SK-N-MC (cell line): ENCODE measurements at regions not wholly inside any gene's neighbourhood (a gene's known extent, or its start where the extent isn't known, plus 50 kb on each side); places are given as distances from the start of the nearest gene placed in this dataset.

Experiments
- DNase-seq: peaks from one replicate; pipeline ENCODE4 v3.0.0-alpha.2; 2011; ENCODE audit warnings: low read depth, low spot score
- H3K27ac ChIP-seq: fragments of 200-600 bp; sonication (generic); 2 replicates; pipeline ENCODE4 v1.5.1; 2016; ENCODE audit warnings: mixed run types
- H3K36me3 ChIP-seq: fragments of 200-600 bp; sonication (generic); 2 replicates; pipeline ENCODE4 v1.6.1; 2017; ENCODE audit warnings: antibody characterized with exemption, low read length, mixed read lengths; ENCODE audit not compliant: insufficient read depth
- H3K4me3 ChIP-seq: fragments of 200-600 bp; sonication (generic); 2 replicates; pipeline ENCODE4 v1.5.1; 2016
- H3K9ac ChIP-seq: fragments of 200-600 bp; sonication (generic); 2 replicates; pipeline ENCODE4 v1.8.0; 2017; ENCODE audit warnings: mixed run types, mixed read lengths; ENCODE audit not compliant: insufficient read length
- H3K9me3 ChIP-seq: fragments of 200-600 bp; sonication (generic); 2 replicates; pipeline ENCODE4 v1.6.1; 2017; ENCODE audit warnings: low read depth, mild to moderate bottlenecking, antibody characterized with exemption, low read length, moderate library complexity, mixed read lengths
- EZH2 ChIP-seq: fragments of 200-600 bp; sonication (generic); IDR thresholded peaks from one replicate; pipeline ENCODE4 v1.6.1; 2017; ENCODE audit warnings: antibody characterized with exemption
- FOXP2 ChIP-seq: optimal IDR thresholded peaks from 2 replicates; pipeline ENCODE3; 2011; ENCODE audit warnings: mild to moderate bottlenecking, moderate library complexity; ENCODE audit not compliant: insufficient read depth; ENCODE audit errors: extremely low read length, control extremely low read depth
- POLR2AphosphoS5 ChIP-seq: IDR thresholded peaks from 2 replicates; pipeline ENCODE4 v1.6.1; 2012; ENCODE audit warnings: mild to moderate bottlenecking, low read depth, low read length, borderline replicate concordance

DNA sequence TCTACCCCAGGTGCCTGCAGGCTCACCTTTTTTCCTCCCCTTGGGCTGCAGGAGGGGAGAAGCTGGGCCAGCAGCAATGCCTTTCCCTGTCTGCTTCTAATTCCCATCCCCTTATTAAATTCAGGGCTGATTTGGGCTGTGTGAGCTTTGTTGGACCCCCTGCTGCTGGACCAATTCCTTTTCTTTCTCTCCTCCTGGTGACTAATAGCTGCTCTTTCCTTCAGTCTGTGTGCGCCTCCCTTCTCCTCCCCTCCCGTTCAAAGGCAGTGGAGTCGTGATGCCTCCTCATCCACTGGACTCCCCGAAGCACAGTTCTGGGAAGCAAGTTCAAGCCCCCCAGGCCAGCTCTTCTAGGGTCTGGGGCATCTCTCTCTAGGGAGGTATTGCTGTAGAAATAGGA is 567.9 kb upstream of the CADM1 start:
- Histone ChIP-seq H3K27ac (no peak overlapping the region), H3K4me3 (no peak overlapping the region), H3K9me3 (no peaks in the 10 kb centered on the region), H3K9ac (no peak overlapping the region), H3K36me3 (no peaks in the 10 kb centered on the region)
- DNase-seq, result no peak
- TF ChIP-seq POLR2AphosphoS5 (no peak), FOXP2 (no peak), EZH2 (no peak)

DNA sequence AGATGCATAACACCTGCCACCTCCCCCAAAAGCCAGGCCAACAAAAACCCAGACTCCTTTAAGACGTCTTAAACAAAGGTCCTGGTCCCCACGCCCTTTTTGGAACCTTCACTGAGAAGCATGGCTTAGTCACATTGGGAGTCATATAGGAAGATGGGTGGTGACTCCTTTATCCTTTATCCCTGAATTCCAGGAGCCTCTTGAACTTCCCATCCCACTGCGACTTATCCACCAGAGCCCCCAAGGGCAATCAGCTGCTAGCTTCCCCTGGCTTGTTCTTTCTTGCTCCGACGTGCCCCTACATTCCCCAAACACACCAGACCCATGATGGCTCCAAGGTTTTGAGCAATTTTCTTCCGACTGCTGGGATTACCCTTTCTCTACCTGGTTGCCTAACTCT is 567.0 kb upstream of the CADM1 start:
- no peak overlapping the region for H3K27ac ChIP-seq
- H3K9ac ChIP-seq, result no peak overlapping the region
- no peak for TF ChIP-seq POLR2AphosphoS5
- TF ChIP-seq EZH2, result no peak
- no peak for TF ChIP-seq FOXP2
- no peaks in the 10 kb centered on the region for H3K9me3 ChIP-seq
- no peaks in the 10 kb centered on the region for H3K36me3 ChIP-seq
- DNase-seq, result no peak
- H3K4me3 ChIP-seq, result no peak overlapping the region

DNA sequence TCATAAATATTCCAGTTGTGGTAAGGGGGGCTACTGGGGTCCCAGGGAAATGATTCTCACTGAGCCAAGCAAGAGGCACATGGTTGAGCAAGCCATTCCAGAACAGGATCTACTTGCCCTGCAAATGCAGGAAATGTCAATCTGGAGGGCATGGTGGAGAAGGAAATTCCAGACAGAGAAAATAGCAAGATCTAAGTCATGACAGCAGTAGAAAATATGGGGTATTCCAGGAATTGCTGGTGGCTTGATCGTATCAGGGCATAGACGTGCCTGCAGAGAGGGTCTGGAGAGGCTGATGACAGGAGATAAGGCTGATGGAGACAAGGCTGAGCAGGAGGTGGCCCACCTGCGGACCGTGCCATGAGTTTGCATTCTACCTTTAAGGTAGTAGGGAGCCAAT is 566.3 kb upstream of the CADM1 start:
- no peak overlapping the region for H3K9ac ChIP-seq
- no peaks in the 10 kb centered on the region for H3K36me3 ChIP-seq
- no peak for TF ChIP-seq EZH2
- no peak for TF ChIP-seq POLR2AphosphoS5
- no peak for TF ChIP-seq FOXP2
- DNase-seq, result no peak
- no peak overlapping the region for H3K4me3 ChIP-seq
- no peak overlapping the region for H3K27ac ChIP-seq
- H3K9me3 ChIP-seq, result no peaks in the 10 kb centered on the region

DNA sequence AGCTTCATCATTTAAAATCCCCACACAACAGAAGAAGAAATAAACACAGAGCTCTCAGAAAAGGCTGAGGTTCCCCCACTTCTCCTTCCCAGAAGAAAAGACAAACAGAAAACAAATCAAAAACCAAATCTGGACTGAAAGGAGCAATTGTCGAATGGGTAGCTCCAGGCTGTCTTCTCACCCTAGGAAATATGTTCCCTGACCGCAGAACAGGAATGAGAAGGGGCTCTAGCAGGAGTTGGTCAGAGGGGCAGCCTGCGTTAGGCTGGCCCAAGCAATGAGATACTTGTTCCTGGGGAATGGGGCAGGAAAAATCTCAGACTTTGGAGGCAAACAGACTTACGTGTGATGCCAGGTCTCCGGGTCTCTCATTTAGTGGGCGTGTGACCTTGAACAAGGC is 562.6 kb upstream of the CADM1 start:
- Histone ChIP-seq H3K9ac (no peak overlapping the region), H3K27ac (no peak overlapping the region), H3K9me3 (no peaks in the 10 kb centered on the region), H3K36me3 (no peaks in the 10 kb centered on the region), H3K4me3 (no peak overlapping the region)
- TF ChIP-seq EZH2, result no peak
- no peak for TF ChIP-seq FOXP2
- no peak for DNase-seq

DNA sequence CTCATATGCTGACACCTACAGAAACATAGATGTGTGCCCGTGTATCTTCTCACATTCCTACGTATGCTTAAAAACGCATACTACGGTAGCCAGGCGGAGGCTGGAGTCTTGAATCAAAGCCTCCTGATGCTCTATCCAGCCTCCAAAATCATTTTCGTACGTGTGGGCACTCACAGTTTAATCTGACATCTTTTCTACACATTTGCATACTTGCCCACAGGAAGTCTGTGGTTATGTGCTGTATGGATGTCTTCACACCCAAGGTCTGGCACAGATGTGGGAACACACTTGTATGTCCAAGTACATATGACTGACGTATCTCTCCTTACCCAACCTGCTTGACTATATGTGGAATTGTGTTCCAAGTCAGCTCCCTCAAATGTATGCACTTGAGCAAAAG is 561.8 kb upstream of the CADM1 start:
- no peaks in the 10 kb centered on the region for H3K36me3 ChIP-seq
- no peak for DNase-seq
- H3K27ac ChIP-seq, result no peak overlapping the region
- H3K4me3 ChIP-seq, result no peak overlapping the region
- H3K9me3 ChIP-seq, result no peaks in the 10 kb centered on the region
- H3K9ac ChIP-seq, result no peak overlapping the region
- TF ChIP-seq FOXP2 (no peak), POLR2AphosphoS5 (no peak), EZH2 (no peak)

DNA sequence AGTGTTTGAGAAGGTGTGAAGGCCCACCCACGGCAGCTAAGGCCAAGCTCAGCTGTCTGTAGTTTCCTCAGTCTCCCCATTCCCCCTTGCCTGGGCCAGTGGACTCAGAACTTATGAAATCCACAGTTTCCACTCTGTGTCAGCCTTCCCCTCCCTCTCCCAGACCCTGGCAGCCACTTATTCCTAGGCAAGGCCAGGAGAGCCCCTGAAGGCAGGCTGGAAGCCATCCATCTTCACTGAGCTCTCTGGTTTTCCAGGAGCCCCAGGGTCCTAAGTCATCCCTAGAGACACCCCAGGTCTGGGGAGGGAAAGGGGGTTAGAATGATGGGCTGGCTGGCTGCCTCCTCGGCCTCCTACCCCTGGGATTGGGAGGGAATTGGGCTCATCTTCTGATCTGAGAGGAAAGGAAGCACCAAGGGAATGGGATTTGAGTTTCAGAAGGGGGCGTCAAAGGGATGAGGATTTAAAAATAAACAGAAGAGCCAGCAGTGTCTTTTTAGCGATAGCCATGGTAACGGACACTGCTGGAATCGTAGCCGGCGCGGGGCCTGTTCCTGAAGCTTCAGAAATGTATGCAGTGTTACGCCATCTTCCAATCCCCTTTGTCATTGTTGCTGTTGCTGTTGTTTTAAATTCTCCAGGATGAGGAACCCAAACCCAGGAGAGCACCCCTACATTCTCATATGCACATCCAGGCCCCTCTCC is 561.1 kb upstream of the CADM1 start:
- H3K9ac ChIP-seq, result no peak overlapping the region
- no peak overlapping the region for H3K4me3 ChIP-seq
- H3K9me3 ChIP-seq, result no peaks in the 10 kb centered on the region
- no peak overlapping the region for H3K27ac ChIP-seq
- DNase-seq, result no peak
- no peak for TF ChIP-seq FOXP2
- TF ChIP-seq EZH2, result no peak
- no peak for TF ChIP-seq POLR2AphosphoS5
- H3K36me3 ChIP-seq, result no peaks in the 10 kb centered on the region

DNA sequence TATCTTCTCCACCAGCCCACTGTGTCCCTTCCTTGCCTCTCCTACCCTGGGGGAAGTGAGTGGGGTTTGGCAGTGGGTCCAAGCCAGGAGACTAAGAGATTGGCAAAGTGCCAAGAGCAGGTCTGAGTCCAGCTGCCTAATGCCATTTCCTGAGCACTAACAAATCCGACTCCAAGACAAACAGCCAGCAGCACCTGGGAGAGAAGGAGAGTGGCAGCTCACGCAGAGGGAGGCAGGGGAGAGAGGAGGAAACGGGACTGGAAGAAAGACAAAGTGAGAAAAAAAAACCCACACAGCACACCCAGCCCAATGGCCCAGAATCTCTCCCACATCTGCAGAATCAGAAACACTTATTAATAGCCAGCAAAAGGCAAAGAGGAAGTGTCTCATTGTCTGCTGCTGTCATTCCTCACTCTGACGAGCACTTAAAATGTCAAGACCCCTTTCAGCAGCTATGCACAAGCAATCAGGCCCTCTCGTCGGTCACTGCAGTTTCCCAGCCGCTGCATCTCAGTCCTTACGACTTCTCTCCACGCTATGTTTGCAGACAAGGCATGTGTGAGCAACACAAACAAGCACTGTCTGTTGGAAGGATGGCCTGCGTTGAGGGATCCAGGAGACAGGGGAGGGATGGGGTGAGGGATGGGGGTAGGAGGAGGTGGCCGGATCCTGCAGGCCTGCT is 558.4 kb upstream of the CADM1 start:
- no peak overlapping the region for H3K9ac ChIP-seq
- no peaks in the 10 kb centered on the region for H3K36me3 ChIP-seq
- TF ChIP-seq POLR2AphosphoS5, result no peak
- no peak for TF ChIP-seq EZH2
- TF ChIP-seq FOXP2, result no peak
- H3K27ac ChIP-seq, result no peak overlapping the region
- no peaks in the 10 kb centered on the region for H3K9me3 ChIP-seq
- H3K4me3 ChIP-seq, result no peak overlapping the region
- no peak for DNase-seq

DNA sequence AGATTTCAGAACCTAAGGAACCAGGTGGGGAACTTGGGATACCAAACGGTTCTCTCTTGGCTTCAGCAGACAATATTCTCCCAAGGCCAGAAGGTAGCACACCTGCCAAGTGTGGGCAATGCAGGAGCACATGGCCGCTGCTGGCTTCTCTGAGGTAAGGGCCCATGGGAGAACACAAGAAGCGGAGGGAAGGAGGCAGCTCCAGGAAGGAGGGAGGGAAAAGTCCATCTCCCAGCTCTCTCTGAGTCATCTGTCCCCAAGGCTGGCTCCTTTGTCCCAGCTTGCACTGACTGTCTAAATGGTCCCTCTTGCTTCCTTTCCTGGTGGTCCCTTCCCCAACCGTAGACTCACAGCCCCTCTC is 557.9 kb upstream of the CADM1 start:
- H3K4me3 ChIP-seq, result no peak overlapping the region
- TF ChIP-seq FOXP2 (no peak), POLR2AphosphoS5 (no peak), EZH2 (no peak)
- DNase-seq, result no peak
- no peaks in the 10 kb centered on the region for H3K36me3 ChIP-seq
- H3K9me3 ChIP-seq, result no peaks in the 10 kb centered on the region
- H3K27ac ChIP-seq, result no peak overlapping the region
- H3K9ac ChIP-seq, result no peak overlapping the region

DNA sequence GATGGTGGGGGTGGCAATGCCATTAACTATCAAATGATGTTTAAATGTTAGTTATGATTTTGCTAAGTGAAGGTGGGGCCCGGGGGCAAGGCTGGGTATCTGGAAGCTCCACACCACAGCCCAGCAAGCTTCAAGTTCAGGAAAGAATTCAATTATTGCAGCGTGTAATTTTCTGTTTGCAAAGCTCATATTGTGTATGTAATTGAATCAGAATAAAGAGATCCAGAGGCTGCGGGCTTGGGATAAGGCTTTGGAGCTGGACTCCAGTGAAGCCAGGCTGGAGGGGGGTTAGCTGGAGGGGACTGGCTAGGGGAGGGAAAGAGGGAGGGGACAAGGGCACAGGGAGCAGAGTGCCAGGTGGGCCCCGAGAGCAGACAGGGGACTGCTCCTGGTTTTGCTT is 557.1 kb upstream of the CADM1 start:
- no peaks in the 10 kb centered on the region for H3K9me3 ChIP-seq
- TF ChIP-seq EZH2 (no peak), POLR2AphosphoS5 (no peak), FOXP2 (no peak)
- no peaks in the 10 kb centered on the region for H3K36me3 ChIP-seq
- H3K4me3 ChIP-seq, result no peak overlapping the region
- H3K27ac ChIP-seq, result no peak overlapping the region
- H3K9ac ChIP-seq, result no peak overlapping the region
- DNase-seq, result no peak

DNA sequence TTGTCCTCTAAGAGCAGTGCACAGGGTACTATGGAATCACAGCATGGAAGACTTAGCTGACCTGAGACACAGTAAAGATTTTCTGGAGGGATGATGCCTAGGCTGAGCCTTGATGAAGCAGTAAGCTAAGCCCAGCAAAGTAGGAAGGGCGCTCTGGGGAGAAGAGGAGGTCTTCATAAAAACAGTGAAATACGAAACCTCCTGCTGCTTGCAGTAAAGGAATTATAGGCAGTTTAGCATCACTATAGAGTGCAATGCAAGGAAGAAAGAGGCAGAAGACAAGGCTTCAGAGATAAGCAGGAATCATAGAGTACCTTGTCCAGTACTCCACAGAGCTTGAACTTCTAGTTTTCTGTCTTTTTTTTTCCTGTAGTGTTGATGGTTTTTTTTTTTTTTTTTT is 555.7 kb upstream of the CADM1 start:
- H3K9ac ChIP-seq, result no peak overlapping the region
- no peak for TF ChIP-seq POLR2AphosphoS5
- no peak for TF ChIP-seq FOXP2
- no peak for TF ChIP-seq EZH2
- H3K27ac ChIP-seq, result no peak overlapping the region
- no peak overlapping the region for H3K4me3 ChIP-seq
- no peaks in the 10 kb centered on the region for H3K36me3 ChIP-seq
- no peak for DNase-seq
- no peaks in the 10 kb centered on the region for H3K9me3 ChIP-seq
